NCI-H2081 treated with DMSO at 0.1 percent for 48 hours (cell line): ENCODE measurements at regions not wholly inside any gene's neighbourhood (a gene's known extent, or its start where the extent isn't known, plus 50 kb on each side); places are given as distances from the start of the nearest gene placed in this dataset.
A peak's percentile ranks its signal among the peaks of the same experiment; 100 is the strongest.

Experiments used
- DNase-seq: peaks from one replicate; lab custom pipeline; 2025; lab: John Stamatoyannopoulos, UW

- DNase-seq, result no peak
Measured at GRCh38 chr5:175388531-175388930, 55.5 kb downstream of the DRD1 start.

- no peak for DNase-seq
Measured at GRCh38 chr5:175387144-175387543, 56.8 kb downstream of the DRD1 start.

GRCh38 chr5:175386526-175386925, 57.5 kb downstream of the DRD1 start:
- no peak for DNase-seq

- DNase-seq, result peak; percentile 79
Measured at GRCh38 chr5:175385691-175386362, 58.2 kb downstream of the DRD1 start.

GRCh38 chr5:175384724-175385552, 59.0 kb downstream of the DRD1 start:
- DNase-seq, result no peak

- no peak for DNase-seq
Measured at GRCh38 chr5:175383350-175383749, 60.6 kb downstream of the DRD1 start.

GRCh38 chr5:175382171-175382570, 61.8 kb downstream of the DRD1 start:
- no peak for DNase-seq

GRCh38 chr5:175381130-175381529, 62.9 kb downstream of the DRD1 start:
- no peak for DNase-seq

GRCh38 chr5:175380701-175381100, 63.3 kb downstream of the DRD1 start:
- no peak for DNase-seq

GRCh38 chr5:175379867-175380266, 64.1 kb downstream of the DRD1 start:
- DNase-seq, result no peak

GRCh38 chr5:175378444-175379028, 65.4 kb downstream of the DRD1 start:
- DNase-seq, result no peak

GRCh38 chr5:175377816-175378215, 66.2 kb downstream of the DRD1 start:
- no peak for DNase-seq

GRCh38 chr5:175374166-175374875, 69.7 kb downstream of the DRD1 start:
- no peak for DNase-seq

GRCh38 chr5:175365866-175366265, 78.1 kb downstream of the DRD1 start:
- no peak for DNase-seq

- no peak for DNase-seq
Measured at GRCh38 chr5:175363300-175363699, 80.7 kb downstream of the DRD1 start.

- no peak for DNase-seq
Measured at GRCh38 chr5:175357995-175358394, 86.0 kb downstream of the DRD1 start.

- no peak for DNase-seq
Measured at GRCh38 chr5:175356428-175356827, 87.6 kb downstream of the DRD1 start.

- no peak for DNase-seq
Measured at GRCh38 chr5:175354964-175355363, 89.0 kb downstream of the DRD1 start.

- DNase-seq, result no peak
Measured at GRCh38 chr5:175353926-175354325, 90.1 kb downstream of the DRD1 start.

- no peak for DNase-seq
Measured at GRCh38 chr5:175351897-175352590, 91.9 kb downstream of the DRD1 start.

GRCh38 chr5:175351126-175351525, 92.9 kb downstream of the DRD1 start:
- no peak for DNase-seq

GRCh38 chr5:175347931-175348330, 96.1 kb downstream of the DRD1 start:
- DNase-seq, result no peak
